ENCODE measurements at regions not wholly inside any gene's neighbourhood (a gene's known extent, or its start where the extent isn't known, plus 50 kb on each side); places are given as distances from the start of the nearest gene placed in this dataset.

GRCh38 chr9:13717322-13718054 is 438.0 kb upstream of the MPDZ start:
- H3K27me3 Mint-ChIP-seq (ENCODE audit: low read depth): no peaks in the 10 kb centered on the region
- WGBS (ENCODE audit: extremely low coverage, insufficient read length, low lambda C conversion rate): no CpG with 5 or more reads among the region's 3 CpGs
- peaks cover 25 to 32% of the 10 kb centered on the region in 2 experiments for H3K4me1 Mint-ChIP-seq
- H3K23me2 ChIP-seq (ENCODE audit: insufficient read length, low read depth, low read length, poor library complexity, severe bottlenecking): no peaks in the 10 kb centered on the region
- no peaks in the 10 kb centered on the region for H3K27me3 ChIP-seq (ENCODE audit: insufficient read depth, low read length)
- H3K23ac ChIP-seq (ENCODE audit: insufficient read length, low read depth, low read length): no peak overlapping the region
- H3K14ac ChIP-seq (ENCODE audit: insufficient read depth, low read length): no peak overlapping the region
- no peak overlapping the region for H2BK20ac ChIP-seq (ENCODE audit: low read depth, low read length, poor library complexity, severe bottlenecking)
- H3K4me1 ChIP-seq (ENCODE audit: insufficient read depth, low read length): peaks cover 3% of the 10 kb centered on the region
- H2AFZ ChIP-seq (ENCODE audit: low read length): no peak overlapping the region
- no peaks in the 10 kb centered on the region for H3K9me3 ChIP-seq (ENCODE audit: control insufficient read depth, low read depth, low read length)
- no peak for TF ChIP-seq CTCF (conservative IDR thresholded peaks at IDR 0.05)
- H3K56ac ChIP-seq (ENCODE audit: insufficient read length, low read depth, low read length): no peak overlapping the region
- 0 out of 5 replicates have a peak, but pooled peaks cover 0 to under 1% of the 10 kb centered on the region in 2 experiments for H3K9me3 Mint-ChIP-seq
- no peak overlapping the region for H2BK120ac ChIP-seq (ENCODE audit: low read depth, low read length, poor library complexity, severe bottlenecking)
- no peak overlapping the region for H2AK5ac ChIP-seq (ENCODE audit: insufficient read length, low read length)
- no peak overlapping the region for H3T11ph ChIP-seq (ENCODE audit: low read length)
- H4K5ac ChIP-seq (ENCODE audit: insufficient read length, low read depth, low read length): no peak overlapping the region
- H3K36me3 Mint-ChIP-seq (ENCODE audit: insufficient read depth in 1 of 3, low read depth in 3 of 3): no peaks in the 10 kb centered on the region
- no peak overlapping the region for H3K4me3 Mint-ChIP-seq
- no peak overlapping the region for H4K8ac ChIP-seq (replicated peaks; ENCODE audit: insufficient read length, low read depth, low read length)
- no peak overlapping the region for H3K9ac ChIP-seq (ENCODE audit: extremely low read depth, insufficient read length, low read length)
- H3K27ac ChIP-seq (ENCODE audit: insufficient read length, low read depth, low read length): no peak overlapping the region
- no peak overlapping the region for H2BK15ac ChIP-seq (ENCODE audit: low read depth, low read length)
- H2BK5ac ChIP-seq (ENCODE audit: insufficient read length, low read length): no peak overlapping the region
- H3K79me1 ChIP-seq (ENCODE audit: insufficient read depth, low read depth, low read length, poor library complexity, severe bottlenecking): no peaks in the 10 kb centered on the region
- no peaks in the 10 kb centered on the region for H3K79me2 ChIP-seq (ENCODE audit: insufficient read depth, low read length)
- no peaks in the 10 kb centered on the region for H4K20me1 ChIP-seq (ENCODE audit: control insufficient read depth, insufficient read depth, insufficient read length)
- H3K27ac Mint-ChIP-seq: no peak overlapping the region; a peak in 1 of 7 replicates
- no peak overlapping the region for H3K18ac ChIP-seq (ENCODE audit: insufficient read length, low read depth, low read length)
- no peak overlapping the region for H3K4me2 ChIP-seq (ENCODE audit: insufficient read depth, insufficient read length, low read length)
- H3K4ac ChIP-seq (ENCODE audit: low read depth, low read length): no peak overlapping the region
- no peak for DNase-seq
- H4K91ac ChIP-seq (ENCODE audit: insufficient read length, low read depth, low read length): no peak overlapping the region
- H2BK12ac ChIP-seq (ENCODE audit: insufficient read length, low read depth, low read length): no peak overlapping the region
